ENCODE measurements at regions not wholly inside any gene's neighbourhood (a gene's known extent, or its start where the extent isn't known, plus 50 kb on each side); places are given as distances from the start of the nearest gene placed in this dataset.
"Not testable (repeated sequence)": the region's sequence is repeated elsewhere in the genome, so short reads cannot be mapped to it uniquely, and the experiment has no call there.

DNA sequence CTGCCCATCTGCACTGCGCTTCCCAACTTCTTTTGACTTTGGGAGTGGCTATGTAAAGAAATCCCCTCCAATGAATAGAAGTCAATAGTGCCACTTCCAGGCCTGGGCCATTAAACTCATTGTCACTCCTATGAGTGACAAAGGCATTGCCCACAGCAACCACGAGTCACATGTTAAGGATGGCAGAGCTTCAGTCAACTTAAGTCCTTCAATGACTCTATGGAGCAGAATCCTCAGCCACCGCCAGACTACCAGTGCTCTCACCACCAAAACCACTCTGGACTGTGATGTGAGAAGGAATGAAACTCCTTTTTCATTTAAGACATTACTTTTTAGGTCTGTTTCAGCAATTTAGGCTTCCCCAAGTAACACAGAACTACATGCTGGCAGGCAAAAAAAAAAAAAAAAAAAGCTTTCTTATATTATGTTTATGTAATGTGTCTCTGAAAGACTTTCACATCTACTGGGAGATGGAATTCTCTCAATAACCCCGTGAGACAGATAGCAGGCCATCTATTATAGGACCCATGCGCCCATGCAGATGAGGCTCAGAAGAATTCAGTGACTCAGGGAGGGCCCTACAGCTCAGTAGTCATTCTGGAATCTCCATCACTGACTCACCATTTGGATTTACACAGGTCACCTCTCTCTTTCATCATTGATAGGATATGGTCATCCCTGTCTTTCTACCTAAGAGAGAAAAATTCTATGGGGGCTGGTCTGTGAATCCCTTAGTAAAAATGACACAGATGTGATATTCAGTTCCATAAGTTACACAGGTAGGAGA is 180.5 kb downstream of the CEMIP2 start:
- no peak for DNase-seq

DNA sequence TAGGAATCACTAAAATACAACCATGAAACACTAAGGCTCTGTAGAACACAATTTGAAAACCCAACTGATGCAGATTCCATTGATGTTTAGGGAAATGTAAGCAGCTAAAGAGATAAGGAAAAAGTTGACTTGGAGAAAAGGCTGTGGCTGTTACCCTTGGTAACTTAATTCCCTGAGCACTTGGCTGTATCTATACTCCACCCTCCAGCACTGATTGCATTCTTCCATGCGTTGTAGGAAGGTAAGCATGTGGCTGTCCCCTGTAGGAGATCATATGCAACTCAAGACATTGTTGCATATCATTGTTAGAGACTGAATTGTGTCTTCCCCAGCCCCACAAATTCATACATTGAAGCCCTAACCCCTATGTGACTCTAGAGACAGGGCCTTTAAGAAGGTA is 184.5 kb downstream of the CEMIP2 start:
- DNase-seq, result no peak

DNA sequence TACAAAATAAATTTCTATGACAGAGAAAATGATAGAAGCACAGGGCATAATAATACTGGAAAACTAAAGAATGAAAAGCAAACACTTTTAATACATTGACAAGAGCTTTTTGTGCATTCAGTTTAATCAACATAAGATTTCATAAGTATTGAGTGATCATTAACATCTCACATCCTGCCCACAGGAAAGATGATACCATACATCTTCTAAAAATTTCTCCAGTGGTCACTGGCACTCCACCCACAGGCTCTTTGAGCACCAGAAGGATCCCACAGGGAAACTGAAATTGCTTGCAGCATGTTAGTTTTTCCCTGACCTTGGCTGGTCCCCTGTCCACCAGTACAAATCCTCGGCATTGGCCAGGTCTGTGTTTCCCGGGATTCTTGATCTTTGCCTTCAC is 186.0 kb downstream of the CEMIP2 start:
- no peak for DNase-seq

DNA sequence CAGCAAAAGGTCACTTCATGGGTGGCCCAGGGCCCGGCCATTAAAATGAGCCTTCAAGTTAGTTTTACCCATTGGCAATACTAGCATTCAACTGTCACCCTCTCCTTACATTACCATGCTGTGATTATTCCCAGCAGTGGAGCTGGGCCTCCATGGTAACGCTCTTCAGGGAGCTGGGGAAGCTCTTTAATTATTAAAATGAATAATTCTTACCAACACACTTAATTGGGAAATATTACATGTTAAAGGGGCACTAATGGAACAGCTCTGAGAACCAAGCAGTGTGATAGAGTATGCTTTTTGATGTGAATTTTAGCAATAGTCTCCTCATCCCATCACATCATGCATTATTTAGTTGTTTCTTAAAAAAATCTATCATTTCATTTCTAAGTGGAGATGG is 187.2 kb downstream of the CEMIP2 start:
- DNase-seq, result no peak

DNA sequence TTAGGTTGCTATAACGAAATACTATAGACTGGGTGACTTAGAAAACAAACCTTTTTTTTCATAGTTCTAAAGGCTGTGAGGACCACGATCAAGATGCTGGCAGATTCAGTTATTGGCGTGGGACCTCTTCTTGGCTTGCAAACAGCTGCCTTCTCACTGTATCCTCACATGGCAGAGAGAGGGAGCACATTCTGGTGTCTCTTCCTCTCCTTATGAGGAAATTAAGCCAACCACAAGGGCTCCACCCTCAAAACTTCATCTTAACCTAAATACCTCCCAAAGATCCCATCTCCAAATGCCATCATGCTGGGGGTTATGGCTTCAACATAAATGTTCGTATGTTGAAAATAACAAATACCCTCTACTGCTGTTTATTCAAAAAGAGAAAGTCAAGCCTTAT is 197.1 kb downstream of the CEMIP2 start:
- DNase-seq, result no peak

DNA sequence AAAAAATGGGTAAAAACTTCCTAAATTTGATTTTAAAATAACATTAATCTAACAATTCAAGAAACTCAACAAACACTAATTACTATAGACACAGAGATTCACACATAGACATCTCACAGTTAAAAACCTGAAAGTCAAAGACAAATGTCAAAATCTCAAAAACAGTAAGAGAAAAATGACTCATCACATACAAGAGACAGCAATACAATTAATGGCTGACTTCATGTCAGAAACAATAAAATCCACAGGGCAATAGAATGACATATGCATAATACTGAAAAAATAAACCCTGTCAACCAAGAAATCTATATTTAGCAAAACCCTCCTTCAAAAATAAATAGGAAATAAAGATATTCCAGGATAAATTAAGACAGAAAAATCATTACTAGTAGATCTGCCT is 200.4 kb downstream of the CEMIP2 start:
- DNase-seq, result no peak

DNA sequence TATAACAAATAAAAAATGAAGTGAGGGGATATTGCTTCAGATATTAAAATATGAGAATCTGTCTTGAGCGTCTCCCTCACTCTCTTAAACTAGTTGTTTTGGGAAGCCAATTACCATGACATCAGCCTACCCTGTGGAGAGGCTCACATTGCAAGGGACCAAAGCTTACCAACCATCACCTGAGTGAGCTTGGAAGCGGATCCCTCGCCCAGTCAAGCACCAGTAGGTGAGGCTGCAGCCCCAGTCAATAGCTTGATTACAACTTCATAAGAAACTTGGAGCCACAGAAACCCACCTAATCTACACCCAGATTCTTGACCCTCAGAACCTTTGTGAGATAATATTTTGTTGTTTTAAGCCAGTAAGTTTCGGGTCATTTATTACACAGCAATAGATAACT is 206.2 kb downstream of the CEMIP2 start:
- DNase-seq, result no peak

DNA sequence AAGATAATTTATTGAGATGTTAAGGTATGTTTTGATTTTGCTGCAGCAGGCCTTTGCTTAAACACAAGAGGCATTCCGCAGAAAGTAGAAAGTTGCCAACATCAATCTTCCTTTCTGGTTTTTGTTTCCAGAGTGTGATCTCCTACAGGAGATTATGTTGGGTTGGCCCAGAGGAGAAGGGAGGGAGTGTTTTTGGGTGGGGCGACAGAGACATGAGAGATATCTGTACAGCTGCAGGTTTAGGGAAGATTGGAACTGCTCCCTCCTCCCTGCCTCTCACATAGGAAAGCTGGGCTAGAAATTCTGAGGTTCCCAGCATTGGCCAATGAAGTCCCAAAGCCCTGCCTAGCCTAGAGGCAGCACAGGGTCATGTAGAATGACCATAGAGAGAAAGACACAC is 211.0 kb downstream of the CEMIP2 start:
- DNase-seq, result no peak

DNA sequence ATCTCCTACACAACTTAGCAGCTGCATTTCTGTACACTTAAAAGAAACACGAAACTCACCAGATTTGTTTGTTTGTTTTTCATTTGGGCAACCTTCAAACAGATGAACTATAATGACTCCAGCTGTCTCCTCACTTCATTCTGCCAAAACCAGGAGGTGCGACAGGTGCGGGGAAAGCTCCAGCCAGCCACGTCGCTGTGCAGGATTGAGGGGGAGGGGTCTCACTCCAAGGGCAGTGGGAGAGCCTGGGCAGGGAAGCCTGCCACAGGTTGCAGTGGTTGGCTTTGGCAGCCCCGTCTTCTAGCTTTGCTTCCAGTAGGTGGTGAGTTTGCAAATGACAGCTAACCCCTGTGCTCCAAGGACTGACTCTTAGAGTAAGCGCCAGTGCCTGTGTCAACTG is 215.8 kb downstream of the CEMIP2 start:
- no peak for DNase-seq

DNA sequence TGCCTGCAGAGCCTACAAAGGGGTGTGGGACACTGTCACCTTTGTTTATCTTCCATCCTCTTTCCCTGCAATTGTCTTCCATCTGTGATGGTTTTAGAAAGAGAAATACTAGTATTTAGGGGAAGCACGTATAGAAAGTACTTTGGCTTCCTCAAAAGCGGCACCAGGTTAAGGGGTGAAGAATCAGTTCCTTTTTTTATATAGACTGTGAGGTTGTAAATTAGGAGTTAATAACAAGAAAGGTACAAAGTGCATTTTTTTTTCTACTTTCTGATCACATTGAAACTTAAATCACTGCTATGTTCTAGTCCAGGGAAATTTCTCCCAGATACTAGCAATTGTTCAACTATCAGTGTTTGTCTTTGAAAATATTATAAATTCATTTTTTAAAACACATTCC is 219.3 kb downstream of the CEMIP2 start:
- no peak for DNase-seq

DNA sequence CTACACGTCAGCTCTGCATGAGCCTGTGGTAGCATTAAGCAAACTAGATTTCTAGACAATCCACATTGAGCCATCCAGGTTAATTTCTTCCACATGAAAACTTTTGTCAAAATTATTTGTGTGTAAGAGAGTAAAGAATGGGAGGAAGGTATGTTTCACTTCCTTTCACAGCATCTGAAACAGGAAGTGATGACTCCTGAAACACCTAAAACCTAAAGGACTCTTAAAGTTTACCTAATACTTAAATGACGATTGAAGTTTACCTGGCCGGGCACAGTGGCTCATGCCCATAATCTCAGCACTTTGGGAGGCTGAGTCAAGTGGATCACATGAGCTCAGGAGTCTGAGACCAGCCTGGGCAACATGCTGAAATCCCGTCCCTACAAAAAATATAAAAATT is 223.8 kb downstream of the CEMIP2 start:
- no peak for DNase-seq

DNA sequence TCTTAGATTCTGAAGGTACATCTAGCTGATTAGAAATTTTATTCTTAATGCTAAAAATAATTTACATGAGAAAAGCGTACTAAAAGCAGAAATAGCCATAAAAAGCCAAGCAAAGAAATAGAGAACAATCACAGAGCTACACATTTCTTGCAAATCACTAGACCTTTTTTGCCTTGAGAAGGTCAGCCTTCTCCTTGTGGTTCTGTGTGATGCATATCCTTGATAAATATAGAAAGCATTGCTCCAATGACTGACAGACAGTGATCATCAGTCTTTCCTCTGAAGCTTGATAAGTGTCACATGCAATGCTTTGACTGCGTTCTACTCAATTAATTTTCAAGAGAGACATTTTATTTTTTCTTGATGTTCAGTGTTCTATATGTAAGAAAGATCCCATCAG is 226.9 kb downstream of the CEMIP2 start:
- no peak for DNase-seq

DNA sequence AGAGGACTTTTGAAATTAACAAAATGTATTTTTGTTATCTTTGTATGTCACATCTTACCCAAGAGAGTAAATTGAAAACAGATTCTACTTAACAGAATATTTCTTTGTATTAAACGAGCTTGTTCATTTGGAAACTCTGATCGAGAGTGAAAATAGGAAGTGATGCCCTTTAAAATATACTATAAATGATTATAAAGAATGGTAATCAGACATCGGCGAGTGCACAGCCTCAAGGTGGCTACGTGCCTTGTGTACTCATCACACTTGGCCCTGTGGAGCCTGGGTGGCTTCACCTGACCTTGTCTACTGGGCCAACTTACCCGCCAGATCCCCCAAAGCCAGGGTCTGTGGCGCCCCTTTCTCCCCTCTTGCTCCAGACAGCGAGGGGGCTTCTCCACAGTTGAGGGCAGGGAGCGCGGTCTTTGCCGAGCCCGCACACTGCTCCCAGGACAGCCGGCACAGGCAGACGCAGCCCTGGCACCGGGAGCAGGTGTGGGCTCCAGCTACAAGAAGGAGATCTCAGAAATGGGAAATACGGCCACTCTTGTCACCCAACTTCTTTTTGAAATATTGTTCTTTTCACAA is 243.2 kb downstream of the CEMIP2 start:
- no peak for DNase-seq

DNA sequence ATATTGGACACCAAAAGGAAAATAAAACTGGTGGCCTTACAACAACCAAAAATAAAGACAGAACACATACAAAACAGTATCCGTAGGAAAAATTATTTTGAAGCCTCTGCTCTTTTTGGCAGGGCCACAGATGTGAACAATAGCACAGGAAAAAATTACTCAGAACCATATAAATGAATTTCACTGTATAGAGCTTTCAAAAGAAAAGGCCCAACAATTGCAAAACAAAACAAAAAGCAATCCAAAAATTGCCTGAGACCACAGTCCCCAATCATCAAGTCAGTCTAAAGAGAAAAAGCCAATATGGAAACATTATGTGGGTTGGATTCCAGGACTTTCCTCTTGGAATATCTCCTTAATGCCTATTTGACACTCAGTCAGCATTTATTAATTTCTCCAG is 243.8 kb downstream of the CEMIP2 start:
- no peak for DNase-seq

DNA sequence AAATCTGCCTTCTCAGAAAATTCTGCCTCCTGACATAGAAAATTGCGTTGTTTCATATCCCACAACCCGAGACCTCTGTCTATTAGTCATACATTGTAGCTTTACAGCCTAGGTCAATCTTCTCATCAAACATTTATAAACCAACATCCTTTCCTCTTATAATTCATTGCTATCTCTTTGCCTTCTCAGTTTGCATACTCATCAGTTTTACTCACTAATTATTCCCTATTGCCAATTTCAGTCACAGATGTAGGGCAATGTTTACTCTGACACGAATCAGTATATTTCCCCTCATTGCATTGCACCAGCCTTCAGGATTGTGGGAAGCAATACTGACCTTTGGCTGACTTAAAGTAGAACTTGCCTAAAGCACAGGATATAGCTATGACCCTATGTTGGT is 247.2 kb downstream of the CEMIP2 start:
- DNase-seq, result no peak

DNA sequence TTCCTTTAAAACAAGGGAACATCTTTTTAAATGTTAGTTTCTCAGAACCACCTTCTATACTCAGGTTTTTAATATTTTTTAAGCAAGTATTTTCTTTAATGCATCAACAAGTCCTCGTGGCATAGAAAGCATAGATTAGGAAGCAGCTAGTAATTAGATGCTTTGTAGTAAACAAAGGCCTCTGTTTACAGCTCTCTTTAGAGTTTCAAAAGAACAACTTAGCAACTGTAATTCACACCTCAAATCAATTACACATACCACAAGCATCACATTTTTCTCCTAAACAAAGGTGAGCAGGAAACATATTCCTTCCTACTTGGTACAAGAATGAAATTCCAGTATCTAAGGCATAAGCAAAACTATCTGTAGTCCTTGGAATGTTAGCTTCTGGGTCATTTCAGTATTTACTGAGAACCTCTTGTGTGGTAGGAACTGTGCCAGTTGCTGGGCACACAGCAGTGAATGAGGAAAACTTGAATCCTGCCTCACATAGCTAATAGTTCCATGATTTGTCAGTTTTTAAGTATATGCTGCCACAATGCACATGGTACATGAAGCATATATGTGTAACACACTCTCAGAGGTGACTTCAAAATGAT is 249.1 kb downstream of the CEMIP2 start:
- no peak for DNase-seq

DNA sequence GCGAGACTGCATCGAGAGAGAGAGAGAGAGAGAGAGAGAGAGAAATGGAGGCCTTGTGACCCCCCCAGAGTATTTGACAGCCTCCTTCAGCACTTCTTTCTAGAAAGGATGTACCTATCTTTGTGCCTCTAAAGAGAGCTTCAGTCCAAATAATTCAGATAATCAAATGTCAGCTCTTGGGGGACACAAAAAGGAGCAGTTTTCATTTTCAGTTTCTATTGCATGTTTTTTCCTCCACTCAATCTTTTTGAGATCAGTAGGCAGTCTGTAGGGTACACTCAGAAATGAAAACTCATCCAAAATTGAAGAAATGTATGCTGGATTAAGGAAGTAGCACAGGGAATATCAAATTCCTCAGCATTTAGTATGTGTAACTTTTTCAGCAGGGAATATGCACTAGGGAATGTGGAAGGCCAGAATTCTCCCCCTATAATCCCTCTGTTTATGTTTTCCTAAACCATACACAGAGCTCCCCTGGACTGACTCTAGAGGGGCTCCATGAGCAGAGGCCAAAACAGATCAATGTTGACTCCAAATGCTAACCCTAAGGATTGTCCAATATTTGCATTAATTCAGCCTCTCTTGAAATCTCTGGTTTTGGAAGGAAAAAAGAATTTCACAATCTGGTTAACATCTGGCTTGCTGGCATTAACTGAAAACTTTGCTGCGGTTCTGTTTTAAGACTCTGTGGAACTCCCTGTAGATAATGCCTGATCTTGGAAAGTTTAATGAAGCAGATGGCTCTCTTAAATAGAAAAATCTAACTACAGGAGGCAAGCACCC is 250.1 kb downstream of the CEMIP2 start:
- DNase-seq, result no peak

DNA sequence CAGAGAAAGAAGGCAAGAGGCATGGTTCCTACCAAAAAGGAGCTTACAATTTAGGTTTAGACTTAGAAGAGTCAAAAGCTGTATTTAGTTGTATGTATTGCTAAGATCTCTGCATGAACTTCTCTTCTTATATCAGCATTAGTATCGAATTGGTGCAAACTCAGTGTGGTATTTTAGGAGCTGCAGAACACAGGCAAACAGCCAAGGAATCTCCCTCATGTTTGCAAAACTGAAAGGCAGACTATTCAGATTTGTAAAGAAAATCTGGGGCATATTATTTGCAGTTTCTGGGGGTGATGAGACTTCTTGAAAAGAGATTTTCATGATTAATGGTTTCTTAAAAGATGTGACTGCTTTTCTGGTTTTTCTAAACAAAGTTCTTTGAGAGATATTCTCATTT is 252.7 kb downstream of the CEMIP2 start:
- no peak for DNase-seq

DNA sequence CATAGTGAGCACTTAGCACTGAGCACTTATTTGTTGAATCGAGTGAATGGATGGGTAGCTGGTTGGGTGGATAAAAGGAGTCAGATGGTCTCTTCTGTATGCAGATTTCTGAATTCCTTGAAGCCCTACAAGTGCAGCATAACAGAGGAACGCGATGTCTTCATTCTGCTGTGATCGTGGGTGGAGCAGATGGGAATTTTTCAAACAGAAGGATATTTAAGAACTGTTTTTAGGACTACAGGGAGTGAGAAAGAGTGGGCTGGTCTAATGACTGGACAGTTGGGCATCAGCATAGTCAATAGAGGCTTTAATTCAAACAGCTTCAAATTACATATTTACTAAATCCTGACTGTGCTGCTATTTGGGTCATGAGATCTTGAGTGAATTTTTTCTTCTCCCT is 253.2 kb downstream of the CEMIP2 start:
- DNase-seq, result no peak

DNA sequence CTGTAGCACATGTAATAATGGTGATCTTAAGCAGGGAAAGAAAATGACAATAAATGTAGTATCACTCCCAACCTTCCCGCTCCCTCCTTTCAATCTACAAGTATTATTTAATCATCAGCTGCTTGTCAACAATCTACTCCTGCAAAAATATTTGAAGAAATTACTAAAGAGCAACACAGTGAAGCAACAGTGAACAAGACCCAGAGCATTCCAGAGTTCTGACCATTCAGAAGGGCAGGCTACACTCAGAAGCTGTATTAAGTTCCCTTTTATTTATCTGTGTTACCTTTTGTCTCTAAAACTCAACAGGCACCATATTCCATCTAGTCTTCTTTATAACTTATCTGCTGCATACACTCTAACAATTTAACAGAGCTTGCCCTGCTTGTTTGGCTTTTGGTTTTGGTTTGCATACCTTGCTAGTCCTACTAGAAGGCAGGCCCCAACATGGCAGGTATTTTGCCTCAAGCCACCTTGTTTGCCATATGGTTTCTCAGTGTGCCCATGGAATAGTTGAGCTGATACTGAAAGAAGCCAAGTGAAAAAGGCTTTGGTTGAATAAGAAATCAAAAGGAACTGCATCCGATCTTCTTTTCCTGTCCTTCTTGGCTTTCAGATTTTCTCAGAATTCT is 253.9 kb downstream of the CEMIP2 start:
- no peak for DNase-seq

DNA sequence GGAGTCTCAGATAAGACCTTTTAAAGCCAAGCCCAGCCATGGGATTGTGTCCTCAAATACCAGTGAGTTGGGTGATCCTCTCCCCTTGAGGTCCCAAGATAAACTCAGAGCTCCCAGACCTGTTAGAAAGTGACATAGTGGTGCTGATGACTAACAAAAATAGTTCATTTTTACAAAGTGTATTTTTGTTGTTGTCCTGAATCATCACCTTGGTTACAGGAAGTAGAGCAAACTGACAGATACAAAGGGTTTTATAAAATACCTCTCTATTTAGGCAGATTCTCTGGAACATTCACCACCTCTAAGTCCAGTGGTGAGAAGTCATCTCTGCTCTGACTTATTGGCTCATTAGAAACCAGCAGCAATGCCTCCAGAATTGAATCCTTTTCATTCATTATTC is 259.3 kb downstream of the CEMIP2 start:
- no peak for DNase-seq

DNA sequence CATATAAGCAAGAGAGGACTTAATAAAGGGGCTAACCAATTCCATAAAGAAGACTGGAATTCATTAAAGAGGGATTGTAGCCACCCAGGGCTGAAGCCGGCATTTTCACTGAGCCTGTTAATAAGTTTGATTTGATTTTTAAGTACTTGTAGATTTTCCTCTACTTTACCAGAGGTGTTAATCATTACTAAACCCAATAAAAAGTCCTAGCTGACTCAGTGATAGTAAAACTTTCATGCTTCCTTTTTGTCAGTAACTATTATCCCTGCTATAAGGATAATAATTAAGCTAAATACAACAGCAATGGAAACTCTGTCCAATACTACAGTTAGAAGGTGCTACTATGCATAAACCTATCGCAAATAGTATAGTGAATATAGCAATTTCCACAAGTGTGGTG is 260.2 kb downstream of the CEMIP2 start:
- DNase-seq, result not testable (repeated sequence)

DNA sequence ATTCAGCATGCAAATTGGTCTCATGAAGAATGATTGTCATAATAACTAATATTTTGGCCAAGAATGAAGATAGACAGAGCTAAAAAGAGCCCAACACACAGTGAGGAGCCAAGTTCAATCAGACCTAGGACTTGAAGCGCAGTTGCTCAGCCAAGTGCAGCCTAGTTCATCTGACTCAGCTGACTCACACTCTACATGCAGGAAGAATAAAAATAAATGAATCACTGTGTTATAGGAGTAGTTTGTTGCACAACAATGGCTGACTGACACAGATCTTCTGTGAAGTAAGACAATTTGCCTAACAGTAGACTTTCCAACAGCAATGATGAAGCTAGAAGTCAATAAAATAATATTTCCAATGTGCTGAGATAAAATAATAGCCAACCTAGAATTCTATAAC is 261.5 kb downstream of the CEMIP2 start:
- DNase-seq, result no peak
